H1 (cell line): ENCODE measurements at regions not wholly inside any gene's neighbourhood (a gene's known extent, or its start where the extent isn't known, plus 50 kb on each side); places are given as distances from the start of the nearest gene placed in this dataset.

Experiments
- CTCF ChIA-PET: fragments of 300-600 bp; sonication (Branson Sonifier 250); formaldehyde crosslinking; loops from one replicate; lab custom pipeline; 2021; ENCODE audit not compliant: partially characterized antibody; lab: Charles Lee
- POLR2A ChIA-PET: fragments of 300-600 bp; sonication (Branson Sonifier 250); formaldehyde crosslinking; loops from one replicate; lab custom pipeline; 2021; ENCODE audit warnings: inconsistent platforms; ENCODE audit not compliant: partially characterized antibody; lab: Charles Lee
- DNase-seq, 2 experiments: peaks; one replicate each; pipeline versions ENCODE4 v3.0.0 to v3.0.0-alpha.2; 2010 to 2022; ENCODE audit warnings: low spot score in 2 of 2, low read depth in 1 of 2, mixed read lengths in 1 of 2
- FAIRE-seq: peaks from 2 replicates; lab custom pipeline; 2011; peaks lifted over from hg19 to GRCh38; lab: Jason Lieb, UNC
- H2AFZ ChIP-seq: 2 replicates; pipeline ENCODE4 v1.8.1; 2012; ENCODE audit warnings: low read length, inconsistent platforms
- H2AK5ac ChIP-seq: 2 replicates; pipeline ENCODE4 v1.6.1; 2013; ENCODE audit warnings: low read depth, low read length
- H2BK120ac ChIP-seq: replicated peaks from 2 replicates; pipeline ENCODE3; 2013; ENCODE audit warnings: low read depth, low read length, inconsistent platforms
- H2BK12ac ChIP-seq: 2 replicates; pipeline ENCODE4 v1.6.1; 2013; ENCODE audit warnings: low read depth, low read length
- H2BK15ac ChIP-seq: 2 replicates; pipeline ENCODE4 v1.6.1; 2013; ENCODE audit warnings: low read length
- H2BK20ac ChIP-seq: 2 replicates; pipeline ENCODE4 v1.6.1; 2013; ENCODE audit warnings: low read length
- H2BK5ac ChIP-seq: 2 replicates; pipeline ENCODE4 v1.6.1; 2013; ENCODE audit warnings: low read depth, low read length
- H3K14ac ChIP-seq: 2 replicates; pipeline ENCODE4 v1.6.1; 2013; ENCODE audit warnings: inconsistent platforms; ENCODE audit not compliant: insufficient read length
- H3K18ac ChIP-seq: 2 replicates; pipeline ENCODE4 v1.6.1; 2013; ENCODE audit warnings: low read length; ENCODE audit errors: extremely low read depth
- H3K23ac ChIP-seq: 2 replicates; pipeline ENCODE4 v1.6.1; 2013; ENCODE audit warnings: inconsistent platforms; ENCODE audit not compliant: insufficient read length
- H3K23me2 ChIP-seq: 2 replicates; pipeline ENCODE4 v1.6.1; 2013; ENCODE audit warnings: low read depth, low read length
- H3K27ac ChIP-seq: 2 replicates; pipeline ENCODE4 v1.6.1; 2011; ENCODE audit warnings: low read depth, low read length, inconsistent platforms
- H3K27me3 ChIP-seq, 4 experiments: replicated peaks in 1 of 4; 1 replicate in 1 of 4; 2 replicates in 3 of 4; pipeline versions ENCODE4 v1.6.1 to v1.8.1; 2011 to 2013; ENCODE audit warnings: low read length in 3 of 4, mild to moderate bottlenecking in 3 of 4, inconsistent platforms in 2 of 4, mixed read lengths in 2 of 4, moderate library complexity in 1 of 4; ENCODE audit not compliant: control insufficient read depth in 3 of 4, insufficient read depth in 3 of 4; ENCODE audit errors: extremely low read depth in 1 of 4
- H3K36me3 ChIP-seq, 4 experiments: 2 replicates each; pipeline versions ENCODE4 v1.6.1 to v1.8.1; 2011 to 2013; ENCODE audit warnings: mild to moderate bottlenecking in 4 of 4, low read length in 3 of 4, moderate library complexity in 2 of 4, control low read depth in 1 of 4, inconsistent platforms in 1 of 4; ENCODE audit not compliant: insufficient read depth in 4 of 4, control insufficient read depth in 2 of 4
- H3K4ac ChIP-seq: replicated peaks from 2 replicates; pipeline ENCODE3; 2013; ENCODE audit warnings: low read length, low read depth, mixed read lengths, inconsistent platforms; ENCODE audit not compliant: insufficient read length
- H3K4me1 ChIP-seq, 4 experiments: replicated peaks in 1 of 4; 1 replicate in 1 of 4; 2 replicates in 3 of 4; pipeline versions ENCODE4 v1.6.1 to v1.8.1; 2011 to 2013; ENCODE audit warnings: low read length in 3 of 4, inconsistent platforms in 2 of 4, mixed read lengths in 1 of 4; ENCODE audit not compliant: insufficient read depth in 4 of 4, control insufficient read depth in 3 of 4
- H3K4me2 ChIP-seq, 2 experiments: 2 replicates each; pipeline versions ENCODE4 v1.6.1 to v1.8.1; 2011 to 2013; ENCODE audit warnings: low read depth in 2 of 2, low read length in 2 of 2, control low read depth in 1 of 2, inconsistent platforms in 1 of 2, mild to moderate bottlenecking in 1 of 2; ENCODE audit not compliant: insufficient read depth in 1 of 2
- H3K4me3 ChIP-seq, 4 experiments: fragments of 200-600, 300-600 bp in 1 of 4; sonication (generic), shearing (Covaris generic), sonication (Bioruptor Twin) in 1 of 4; 2 replicates each; pipeline versions ENCODE4 v1.5.1 to v1.8.1; 2011 to 2016; ENCODE audit warnings: low read length in 4 of 4, low read depth in 3 of 4, control low read depth in 2 of 4, inconsistent platforms in 2 of 4, mild to moderate bottlenecking in 2 of 4, mixed read lengths in 1 of 4, moderate library complexity in 1 of 4; ENCODE audit not compliant: insufficient read depth in 2 of 4; ENCODE audit errors: extremely low read depth in 1 of 4
- H3K56ac ChIP-seq: replicated peaks from 2 replicates; pipeline ENCODE3; 2013; ENCODE audit warnings: low read depth, mild to moderate bottlenecking, mixed read lengths, low read length, inconsistent platforms; ENCODE audit not compliant: insufficient read length
- H3K79me1 ChIP-seq: 2 replicates; pipeline ENCODE4 v1.6.1; 2013; ENCODE audit warnings: low read depth, low read length, control low read depth
- H3K79me2 ChIP-seq, 2 experiments: 2 replicates each; pipeline versions ENCODE4 v1.6.1 to v1.8.1; 2012 to 2013; ENCODE audit warnings: low read length in 2 of 2, mild to moderate bottlenecking in 2 of 2, inconsistent platforms in 1 of 2; ENCODE audit not compliant: insufficient read depth in 2 of 2, control insufficient read depth in 1 of 2
- H3K9ac ChIP-seq, 4 experiments: replicated peaks in 1 of 4; 1 replicate in 1 of 4; 2 replicates in 3 of 4; pipeline versions ENCODE4 v1.6.1 to v1.8.1; 2011 to 2013; ENCODE audit warnings: low read depth in 3 of 4, low read length in 3 of 4, control low read depth in 2 of 4, mild to moderate bottlenecking in 2 of 4, moderate library complexity in 2 of 4, inconsistent platforms in 1 of 4; ENCODE audit errors: extremely low read depth in 1 of 4
- H3K9me3 ChIP-seq, 2 experiments: 2 replicates each; pipeline versions ENCODE4 v1.6.1 to v1.8.1; 2012 to 2013; ENCODE audit warnings: mild to moderate bottlenecking in 2 of 2, moderate library complexity in 2 of 2, control low read depth in 1 of 2, inconsistent platforms in 1 of 2, low read depth in 1 of 2, low read length in 1 of 2, mixed read lengths in 1 of 2; ENCODE audit not compliant: insufficient read depth in 2 of 2
- H4K20me1 ChIP-seq, 2 experiments: replicated peaks in 1 of 2; 2 replicates each; pipeline versions ENCODE3 to v1.8.1; 2011 to 2013; ENCODE audit warnings: inconsistent platforms in 2 of 2, low read length in 2 of 2, mild to moderate bottlenecking in 1 of 2; ENCODE audit not compliant: insufficient read depth in 2 of 2, control insufficient read depth in 1 of 2
- H4K5ac ChIP-seq: 2 replicates; pipeline ENCODE4 v1.6.1; 2013; ENCODE audit warnings: low read length, low read depth, mixed read lengths, inconsistent platforms; ENCODE audit not compliant: insufficient read length
- H4K8ac ChIP-seq: 2 replicates; pipeline ENCODE4 v1.8.0; 2013; ENCODE audit warnings: mild to moderate bottlenecking, moderate library complexity, low read length, inconsistent platforms; ENCODE audit not compliant: insufficient read depth; ENCODE audit errors: extremely low read depth
- H4K91ac ChIP-seq: replicated peaks from 2 replicates; pipeline ENCODE3; 2013; ENCODE audit warnings: low read length, mixed read lengths, inconsistent platforms; ENCODE audit not compliant: insufficient read length
- BRCA1 ChIP-seq: IDR thresholded peaks from 2 replicates; pipeline ENCODE4 v1.6.1; 2012; ENCODE audit warnings: low read depth, low read length, improper control_type of control experiment
- CEBPB ChIP-seq: IDR thresholded peaks from 2 replicates; pipeline ENCODE4 v1.6.1; 2012; ENCODE audit warnings: low read depth, low read length
- POLR2AphosphoS5 ChIP-seq: IDR thresholded peaks from 2 replicates; pipeline ENCODE4 v1.6.1; 2011; ENCODE audit warnings: low read depth, low read length
- POU5F1 ChIP-seq: IDR thresholded peaks from 2 replicates; pipeline ENCODE4 v1.6.1; 2011; ENCODE audit warnings: low read depth, mild to moderate bottlenecking, low read length, moderate library complexity
- SUZ12 ChIP-seq: fragments of 200-600 bp; sonication (generic); IDR thresholded peaks from 2 replicates; pipeline ENCODE4 v1.6.1; 2012; ENCODE audit warnings: mild to moderate bottlenecking, inconsistent platforms, low read length, moderate library complexity, mixed read lengths
- WGBS, 2 experiments: shearing (Covaris generic) in 1 of 2; methylation state at CpG; one replicate each; pipeline versions ENCODE4 v1.1.6 to v1.1.7; 2013 to 2015; ENCODE audit warnings: low lambda C conversion rate in 2 of 2, mixed read lengths in 2 of 2, inconsistent platforms in 1 of 2, low coverage in 1 of 2, missing lambda C conversion rate in 1 of 2; ENCODE audit not compliant: insufficient replicate concordance in 2 of 2, insufficient coverage in 1 of 2, insufficient read length in 1 of 2; ENCODE audit errors: extremely low coverage in 1 of 2, missing lambda C conversion rate in 1 of 2; 5-methylcytosine and 5-hydroxymethylcytosine counted together
- TF ChIP-seq, protein P1 (sequence below): IDR thresholded peaks from 2 replicates; pipeline ENCODE4 v1.6.1; 2012; ENCODE audit warnings: low read length, inconsistent platforms

DNA sequence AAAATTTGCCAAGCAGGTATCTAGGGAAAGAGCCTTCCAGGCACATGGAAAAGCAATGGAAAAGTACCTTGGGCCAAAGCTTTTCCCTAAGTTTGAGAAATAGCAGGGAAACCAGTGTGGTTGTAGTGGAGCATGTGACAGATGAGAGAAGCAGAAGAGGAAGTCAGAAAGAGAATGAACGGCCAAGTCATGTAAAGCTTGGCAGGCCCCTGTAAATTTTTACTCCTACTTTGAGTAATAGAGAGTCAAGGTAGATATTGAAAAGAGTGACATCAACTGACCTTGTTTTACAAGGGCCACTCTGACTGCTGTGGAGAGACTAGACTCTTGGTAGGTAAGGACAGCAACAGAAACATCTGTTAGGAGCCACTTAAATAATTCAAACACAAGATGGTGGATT, 180.9 kb upstream of the PRMT6 start:
- no peak overlapping the region for H2BK15ac ChIP-seq
- no peaks in the 10 kb centered on the region for H3K4me1 ChIP-seq
- no peak overlapping the region for H3K14ac ChIP-seq
- no peak overlapping the region for H2BK120ac ChIP-seq
- ChIA-PET POLR2A (no interaction called here), CTCF (interaction anchor here (0.5 kb wide), 1 partner anchor 234 kb away, joined by 3 read pairs; no protein-coding TSS in a partner anchor)
- TF ChIP-seq CEBPB (no peak), POLR2AphosphoS5 (no peak), SUZ12 (no peak), POU5F1 (no peak), BRCA1 (no peak)
- TF ChIP-seq, protein P1, sequence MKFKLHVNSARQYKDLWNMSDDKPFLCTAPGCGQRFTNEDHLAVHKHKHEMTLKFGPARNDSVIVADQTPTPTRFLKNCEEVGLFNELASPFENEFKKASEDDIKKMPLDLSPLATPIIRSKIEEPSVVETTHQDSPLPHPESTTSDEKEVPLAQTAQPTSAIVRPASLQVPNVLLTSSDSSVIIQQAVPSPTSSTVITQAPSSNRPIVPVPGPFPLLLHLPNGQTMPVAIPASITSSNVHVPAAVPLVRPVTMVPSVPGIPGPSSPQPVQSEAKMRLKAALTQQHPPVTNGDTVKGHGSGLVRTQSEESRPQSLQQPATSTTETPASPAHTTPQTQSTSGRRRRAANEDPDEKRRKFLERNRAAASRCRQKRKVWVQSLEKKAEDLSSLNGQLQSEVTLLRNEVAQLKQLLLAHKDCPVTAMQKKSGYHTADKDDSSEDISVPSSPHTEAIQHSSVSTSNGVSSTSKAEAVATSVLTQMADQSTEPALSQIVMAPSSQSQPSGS: no peak
- H2BK12ac ChIP-seq: no peak overlapping the region
- DNase-seq (no peak), FAIRE-seq (no peak)
- H3K18ac ChIP-seq: no peak overlapping the region
- H3K79me2 ChIP-seq: no peaks in the 10 kb centered on the region
- H3K9ac ChIP-seq: no peak overlapping the region
- no peak overlapping the region for H4K5ac ChIP-seq
- H3K9me3 ChIP-seq: no peaks in the 10 kb centered on the region
- H3K23ac ChIP-seq: no peak overlapping the region
- H4K8ac ChIP-seq: no peak overlapping the region
- no peaks in the 10 kb centered on the region for H4K20me1 ChIP-seq
- no peaks in the 10 kb centered on the region for H3K36me3 ChIP-seq
- H3K56ac ChIP-seq: no peak overlapping the region
- no peak overlapping the region for H3K4me2 ChIP-seq
- H3K23me2 ChIP-seq: no peaks in the 10 kb centered on the region
- H2AFZ ChIP-seq: no peak overlapping the region
- H3K27me3 ChIP-seq: no peaks in the 10 kb centered on the region
- no peak overlapping the region for H4K91ac ChIP-seq
- H3K27ac ChIP-seq: no peak overlapping the region
- no peaks in the 10 kb centered on the region for H3K79me1 ChIP-seq
- H2BK5ac ChIP-seq: no peak overlapping the region
- H3K4me3 ChIP-seq: no peak overlapping the region
- 0% methylated on average over 1 of the region's 1 CpG; no CpG with 5 or more reads in 1 of the 2 experiments for WGBS, 2 experiments
- no peak overlapping the region for H2AK5ac ChIP-seq
- H3K4ac ChIP-seq: no peak overlapping the region
- H2BK20ac ChIP-seq: no peak overlapping the region
